IMR-90 (cell line): ENCODE measurements at regions not wholly inside any gene's neighbourhood (a gene's known extent, or its start where the extent isn't known, plus 50 kb on each side); places are given as distances from the start of the nearest gene placed in this dataset.

Source experiments
- ATAC-seq: fragments of 200-7000 bp; cut with Tn5 transposase; 2 replicates; pipeline ENCODE4 v1.9.1; 2020; ENCODE audit warnings: low read depth, mild to moderate bottlenecking, moderate library complexity
- BruUV-seq: library from RNA; stranded (reverse); fragments of 400-500 nt; replicated peaks from 2 replicates; lab custom pipeline; 2021; lab: Mats Ljungman, UMichigan
- CTCF ChIA-PET: fragments of 300-600 bp; formaldehyde crosslinking; extraction: SDS; loops from one replicate; lab custom pipeline; 2021; ENCODE audit warnings: antibody characterized with exemption; lab: Yijun Ruan, JAX
- POLR2A ChIA-PET: fragments of 300-600 bp; sonication (Branson Sonifier 250); formaldehyde crosslinking; loops from one replicate; lab custom pipeline; 2022; ENCODE audit warnings: antibody characterized with exemption; ENCODE audit not compliant: unreplicated experiment; lab: Charles Lee
- DNase-seq: peaks from one replicate; pipeline ENCODE4 v3.0.0; 2013
- H2AFZ ChIP-seq: replicated peaks from 2 replicates; pipeline ENCODE3; 2013; ENCODE audit warnings: low read length, mild to moderate bottlenecking; ENCODE audit not compliant: poor library complexity
- H2AK5ac ChIP-seq: 2 replicates; pipeline ENCODE4 v1.6.1; 2013; ENCODE audit warnings: low read depth, low read length, inconsistent platforms
- H2AK9ac ChIP-seq: replicated peaks from 2 replicates; pipeline ENCODE3; 2013; ENCODE audit warnings: mild to moderate bottlenecking, low read depth, low read length, moderate library complexity; ENCODE audit not compliant: poor library complexity
- H2BK120ac ChIP-seq: 2 replicates; pipeline ENCODE4 v1.6.1; 2013; ENCODE audit warnings: low read depth, low read length, inconsistent platforms
- H2BK15ac ChIP-seq: 3 replicates; pipeline ENCODE4 v1.6.1; 2013; ENCODE audit warnings: low read depth, low read length, inconsistent platforms
- H2BK20ac ChIP-seq: 2 replicates; pipeline ENCODE4 v1.6.1; 2013; ENCODE audit warnings: low read depth, mild to moderate bottlenecking, inconsistent platforms, low read length, moderate library complexity
- H2BK5ac ChIP-seq: 2 replicates; pipeline ENCODE4 v1.6.1; 2013; ENCODE audit warnings: mild to moderate bottlenecking, low read depth, low read length, inconsistent platforms; ENCODE audit not compliant: poor library complexity, severe bottlenecking
- H3K14ac ChIP-seq: replicated peaks from 2 replicates; pipeline ENCODE4 v1.6.1; 2013; ENCODE audit warnings: low read depth, low read length, inconsistent platforms
- H3K18ac ChIP-seq: 2 replicates; pipeline ENCODE4 v1.6.1; 2013; ENCODE audit warnings: low read depth, low read length, control low read depth
- H3K23ac ChIP-seq: 2 replicates; pipeline ENCODE4 v1.6.1; 2013; ENCODE audit warnings: low read depth, low read length, inconsistent platforms
- H3K27ac ChIP-seq: 2 replicates; pipeline ENCODE4 v1.5.1; 2013; ENCODE audit warnings: mild to moderate bottlenecking, control low read depth, low read length; ENCODE audit not compliant: insufficient read depth
- H3K27me3 ChIP-seq: 2 replicates; pipeline ENCODE4 v1.6.1; 2013; ENCODE audit warnings: low read length; ENCODE audit not compliant: control insufficient read depth, insufficient read depth
- H3K36me3 ChIP-seq: 2 replicates; pipeline ENCODE4 v1.6.1; 2013; ENCODE audit warnings: low read length, mixed read lengths; ENCODE audit not compliant: control insufficient read depth, insufficient read depth
- H3K4ac ChIP-seq: 2 replicates; pipeline ENCODE4 v1.6.1; 2013; ENCODE audit warnings: low read depth, low read length, inconsistent platforms
- H3K4me1 ChIP-seq: 2 replicates; pipeline ENCODE4 v1.6.1; 2013; ENCODE audit warnings: low read length, mixed read lengths; ENCODE audit not compliant: control insufficient read depth, insufficient read depth
- H3K4me2 ChIP-seq: 2 replicates; pipeline ENCODE4 v1.6.1; 2013; ENCODE audit warnings: low read depth, mild to moderate bottlenecking, control low read depth, low read length, moderate library complexity
- H3K4me3 ChIP-seq: 2 replicates; pipeline ENCODE4 v1.5.1; 2013; ENCODE audit warnings: low read depth, mild to moderate bottlenecking, control low read depth, low read length, moderate library complexity; ENCODE audit not compliant: insufficient read depth
- H3K56ac ChIP-seq: 2 replicates; pipeline ENCODE4 v1.6.1; 2013; ENCODE audit warnings: low read length, inconsistent platforms; ENCODE audit not compliant: insufficient read depth; ENCODE audit errors: extremely low read depth
- H3K79me1 ChIP-seq, 2 experiments: 2 replicates each; pipeline ENCODE4 v1.6.1; 2013; ENCODE audit warnings: low read length in 2 of 2, inconsistent platforms in 1 of 2, low read depth in 1 of 2
- H3K9ac ChIP-seq: 2 replicates; pipeline ENCODE4 v1.6.1; 2013; ENCODE audit warnings: low read depth, low read length, control low read depth
- H3K9me1 ChIP-seq: 2 replicates; pipeline ENCODE4 v1.6.1; 2013; ENCODE audit warnings: low read length, inconsistent platforms; ENCODE audit not compliant: insufficient read depth
- H3K9me3 ChIP-seq: 2 replicates; pipeline ENCODE4 v1.6.1; 2013; ENCODE audit warnings: low read length; ENCODE audit not compliant: control insufficient read depth, insufficient read depth
- H4K20me1 ChIP-seq: 2 replicates; pipeline ENCODE4 v1.6.1; 2013; ENCODE audit warnings: low read length, inconsistent platforms; ENCODE audit not compliant: insufficient read depth
- H4K5ac ChIP-seq: 2 replicates; pipeline ENCODE4 v1.6.1; 2013; ENCODE audit warnings: mild to moderate bottlenecking, low read depth, low read length, control low read depth
- H4K8ac ChIP-seq, 2 experiments: 2 replicates each; pipeline ENCODE4 v1.6.1; 2013; ENCODE audit warnings: low read depth in 2 of 2, low read length in 2 of 2, control low read depth in 1 of 2, inconsistent platforms in 1 of 2
- H4K91ac ChIP-seq: 2 replicates; pipeline ENCODE4 v1.6.1; 2013; ENCODE audit warnings: low read depth, low read length, inconsistent platforms; ENCODE audit not compliant: insufficient read depth
- BHLHE40 ChIP-seq: fragments of 150-350 bp; IDR thresholded peaks from 2 replicates; pipeline ENCODE4 v1.6.1; 2016; ENCODE audit warnings: mild to moderate bottlenecking, low read depth, low read length
- CEBPB ChIP-seq: IDR thresholded peaks from 2 replicates; pipeline ENCODE4 v1.6.1; 2012; ENCODE audit warnings: low read depth, low read length, improper control_type of control experiment
- CHD1 ChIP-seq: IDR thresholded peaks from 2 replicates; pipeline ENCODE4 v1.6.1; 2012; ENCODE audit warnings: low read depth, low read length, improper control_type of control experiment
- CTCF ChIP-seq: conservative IDR thresholded peaks from 2 replicates; pipeline ENCODE4 v1.5.1; 2012; ENCODE audit warnings: mild to moderate bottlenecking, low read depth, low read length, improper control_type of control experiment
- ELK1 ChIP-seq: fragments of 150-350 bp; IDR thresholded peaks from 2 replicates; pipeline ENCODE4 v1.6.1; 2016; ENCODE audit warnings: low read depth, mild to moderate bottlenecking, low read length, moderate library complexity, borderline replicate concordance
- FOS ChIP-seq: fragments of 150-350 bp; IDR thresholded peaks from 2 replicates; pipeline ENCODE4 v1.6.1; 2016; ENCODE audit warnings: low read depth, low read length
- MAFK ChIP-seq: IDR thresholded peaks from 2 replicates; pipeline ENCODE4 v1.6.1; 2012; ENCODE audit warnings: low read depth, low read length, improper control_type of control experiment
- MAZ ChIP-seq: IDR thresholded peaks from 2 replicates; pipeline ENCODE4 v1.6.1; 2012; ENCODE audit warnings: low read depth, mild to moderate bottlenecking, low read length, improper control_type of control experiment, moderate library complexity, borderline replicate concordance
- MXI1 ChIP-seq: IDR thresholded peaks from 2 replicates; pipeline ENCODE4 v1.6.1; 2012; ENCODE audit warnings: low read depth, mild to moderate bottlenecking, low read length, moderate library complexity, borderline replicate concordance
- NFE2L2 ChIP-seq: fragments of 150-350 bp; IDR thresholded peaks from 2 replicates; pipeline ENCODE4 v1.6.1; 2016; ENCODE audit warnings: low read depth, mild to moderate bottlenecking, low read length
- POLR2A ChIP-seq: IDR thresholded peaks from 2 replicates; pipeline ENCODE4 v1.6.1; 2012; ENCODE audit warnings: mild to moderate bottlenecking, low read depth, low read length
- RAD21 ChIP-seq: IDR thresholded peaks from 2 replicates; pipeline ENCODE4 v1.6.1; 2012; ENCODE audit warnings: low read length, improper control_type of control experiment
- RCOR1 ChIP-seq: IDR thresholded peaks from 2 replicates; pipeline ENCODE4 v1.6.1; 2012; ENCODE audit warnings: mild to moderate bottlenecking, low read length, improper control_type of control experiment; ENCODE audit not compliant: insufficient replicate concordance
- RFX5 ChIP-seq: IDR thresholded peaks from 2 replicates; pipeline ENCODE4 v1.8.0; 2012; ENCODE audit warnings: low read depth, mild to moderate bottlenecking, low read length, moderate library complexity
- SMC3 ChIP-seq: fragments of 150-350 bp; IDR thresholded peaks from 2 replicates; pipeline ENCODE4 v1.6.1; 2016; ENCODE audit warnings: low read depth, mild to moderate bottlenecking, antibody characterized with exemption, low read length, moderate library complexity
- USF2 ChIP-seq: fragments of 150-350 bp; IDR thresholded peaks from 2 replicates; pipeline ENCODE4 v1.6.1; 2017; ENCODE audit warnings: mild to moderate bottlenecking, antibody characterized with exemption, low read length, low read depth
- WGBS, 2 experiments: methylation state at CpG; one replicate each; pipeline versions ENCODE4 v1.1.5 to v1.1.7; 2013; ENCODE audit warnings: missing lambda C conversion rate in 2 of 2; ENCODE audit not compliant: insufficient read length in 1 of 2; ENCODE audit errors: extremely low coverage in 2 of 2; 5-methylcytosine and 5-hydroxymethylcytosine counted together
- dilution Hi-C: fragments of 300-500 bp; cut with HindIII; formaldehyde crosslinking; loops from one replicate; pipeline ENCODE4 v1.14.3; 2018; ENCODE audit warnings: low sequenced_read_pairs; ENCODE audit not compliant: unreplicated experiment
- in situ Hi-C: fragments of 300-500 bp; cut with MboI; formaldehyde crosslinking; loops from 3 replicates; pipeline ENCODE4 v1.14.3; 2019; ENCODE audit warnings: low sequenced_read_pairs, inconsistent platforms, mixed read lengths
- intact Hi-C: fragments of 100-400 bp; cut with micrococcal nuclease; formaldehyde crosslinking; loops from 2 replicates; pipeline ENCODE4 v1.10.0; 2022

- Histone ChIP-seq H4K91ac (no peak overlapping the region), H2BK15ac (no peak overlapping the region), H3K4ac (no peak overlapping the region), H3K4me2 (no peak overlapping the region), H2AFZ (no peak overlapping the region), H3K27me3 (peaks cover 4% of the 10 kb centered on the region; the same call in 1 of the 2 replicates), H3K4me1 (peaks cover 15% of the 10 kb centered on the region), H3K14ac (no peak overlapping the region), H3K27ac (no peak overlapping the region), H2AK5ac (no peak overlapping the region), H4K8ac (no peak overlapping the region), H3K18ac (no peak overlapping the region), H3K79me1 (no peaks in the 10 kb centered on the region), H3K4me3 (no peak overlapping the region), H2BK120ac (no peak overlapping the region), H4K5ac (no peak overlapping the region), H3K9me1 (peaks cover 17% of the 10 kb centered on the region; the same call in 1 of the 2 replicates), H3K9ac (no peak overlapping the region), H3K36me3 (no peaks in the 10 kb centered on the region), H2AK9ac (no peak overlapping the region), H3K23ac (no peak overlapping the region), H4K20me1 (no peaks in the 10 kb centered on the region), H2BK20ac (no peak overlapping the region), H2BK5ac (no peak overlapping the region), H3K56ac (no peak overlapping the region), H3K9me3 (no peaks in the 10 kb centered on the region)
- ChIA-PET POLR2A (no interaction called here), CTCF (no interaction called here)
- in situ Hi-C loops (loop anchor here (10.0 to 25.0 kb wide), 2 partner anchors 607 to 620 kb away; partner anchors contain the start of gene ARFGEF2), intact Hi-C loops (loop anchor here (10.0 kb wide), 1 partner anchor 507 kb away; the partner anchor contains the start of gene SULF2), dilution Hi-C loops (no loop called here)
- no CpG with 5 or more reads among the region's 4 CpGs for WGBS, 2 experiments
- DNase-seq (no peak), ATAC-seq (no peak)
- no peak for TF ChIP-seq CTCF
- TF ChIP-seq RAD21, result no peak
- TF ChIP-seq POLR2A, result no peak
- no peak for TF ChIP-seq MXI1
- no peak for TF ChIP-seq FOS
- TF ChIP-seq RFX5, result no peak
- no peak for TF ChIP-seq RCOR1
- TF ChIP-seq CHD1, result no peak
- TF ChIP-seq MAZ, result no peak
- no peak for TF ChIP-seq USF2
- TF ChIP-seq CEBPB, result no peak
- TF ChIP-seq MAFK, result no peak
- TF ChIP-seq ELK1, result no peak
- no peak for TF ChIP-seq BHLHE40
- TF ChIP-seq SMC3, result no peak
- TF ChIP-seq NFE2L2, result no peak
- BruUV-seq, result no TSS peak
Observed at GRCh38 chr20:48291896-48292295, 506.6 kb upstream of the SULF2 start.
